Panc1 (cell line): ENCODE measurements at regions not wholly inside any gene's neighbourhood (a gene's known extent, or its start where the extent isn't known, plus 50 kb on each side); places are given as distances from the start of the nearest gene placed in this dataset.

Experiments used
- SIN3A ChIP-seq: IDR thresholded peaks from 2 replicates; pipeline ENCODE4 v1.6.1; 2012; ENCODE audit warnings: low read depth, mild to moderate bottlenecking, low read length, moderate library complexity, borderline replicate concordance; ENCODE audit not compliant: insufficient read depth
- TF ChIP-seq, protein P1 (sequence below): fragments of 450-650 bp; IDR thresholded peaks from 2 replicates; pipeline ENCODE4 v1.5.1; 2017; ENCODE audit warnings: mild to moderate bottlenecking

DNA sequence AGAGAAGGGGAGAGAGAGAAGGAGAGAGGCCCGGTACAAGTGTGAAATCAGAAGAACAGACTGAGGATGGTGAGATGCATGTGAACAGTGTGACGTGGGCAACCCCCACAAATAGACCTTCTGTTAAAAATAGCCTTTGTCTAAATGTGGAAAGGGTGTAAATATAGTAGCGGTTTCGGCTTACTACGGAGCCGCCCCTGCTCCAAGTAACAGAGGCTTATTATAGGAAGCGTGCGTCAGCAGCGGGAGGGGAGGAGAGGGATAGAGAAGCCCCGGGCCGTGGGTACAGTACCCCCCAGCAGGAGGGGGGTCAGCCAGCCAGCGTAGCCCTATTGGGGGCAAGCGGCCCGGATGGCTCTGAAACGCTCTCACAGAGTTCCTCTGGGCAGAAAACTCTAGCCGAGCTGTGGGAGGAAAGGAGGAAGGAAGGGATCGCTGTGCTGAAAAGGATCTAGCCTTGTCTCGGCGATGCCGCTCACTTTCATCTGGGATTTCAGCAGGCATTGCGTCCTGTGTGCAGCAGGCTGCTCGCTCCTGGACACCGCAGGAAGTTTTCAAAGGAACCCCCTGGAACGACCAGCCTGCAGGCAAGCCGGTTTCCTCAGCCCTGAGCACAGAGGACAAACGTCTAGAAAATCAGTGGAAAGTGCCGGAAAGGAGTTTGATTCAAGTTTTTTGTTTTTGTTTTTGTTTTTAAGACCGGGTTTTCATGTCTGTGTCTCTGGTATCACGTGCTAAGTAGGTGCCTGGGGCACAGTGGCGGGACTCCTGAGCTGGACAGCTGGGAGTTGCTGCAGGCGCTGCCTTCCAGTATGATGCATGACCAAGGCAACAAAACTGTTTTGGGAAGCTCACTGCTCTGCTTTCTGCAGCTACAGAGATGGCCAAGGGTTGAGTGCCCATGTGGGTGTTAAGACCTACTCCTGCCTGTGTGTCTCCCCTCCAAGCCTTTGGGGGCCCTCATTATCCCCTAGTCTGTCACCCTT, 146.6 kb downstream of the SEC61B start:
- TF ChIP-seq, protein P1, sequence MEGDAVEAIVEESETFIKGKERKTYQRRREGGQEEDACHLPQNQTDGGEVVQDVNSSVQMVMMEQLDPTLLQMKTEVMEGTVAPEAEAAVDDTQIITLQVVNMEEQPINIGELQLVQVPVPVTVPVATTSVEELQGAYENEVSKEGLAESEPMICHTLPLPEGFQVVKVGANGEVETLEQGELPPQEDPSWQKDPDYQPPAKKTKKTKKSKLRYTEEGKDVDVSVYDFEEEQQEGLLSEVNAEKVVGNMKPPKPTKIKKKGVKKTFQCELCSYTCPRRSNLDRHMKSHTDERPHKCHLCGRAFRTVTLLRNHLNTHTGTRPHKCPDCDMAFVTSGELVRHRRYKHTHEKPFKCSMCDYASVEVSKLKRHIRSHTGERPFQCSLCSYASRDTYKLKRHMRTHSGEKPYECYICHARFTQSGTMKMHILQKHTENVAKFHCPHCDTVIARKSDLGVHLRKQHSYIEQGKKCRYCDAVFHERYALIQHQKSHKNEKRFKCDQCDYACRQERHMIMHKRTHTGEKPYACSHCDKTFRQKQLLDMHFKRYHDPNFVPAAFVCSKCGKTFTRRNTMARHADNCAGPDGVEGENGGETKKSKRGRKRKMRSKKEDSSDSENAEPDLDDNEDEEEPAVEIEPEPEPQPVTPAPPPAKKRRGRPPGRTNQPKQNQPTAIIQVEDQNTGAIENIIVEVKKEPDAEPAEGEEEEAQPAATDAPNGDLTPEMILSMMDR, result no peak
- no peak for TF ChIP-seq SIN3A
